Calu3 (cell line): ENCODE measurements at regions not wholly inside any gene's neighbourhood (a gene's known extent, or its start where the extent isn't known, plus 50 kb on each side); places are given as distances from the start of the nearest gene placed in this dataset.
"Not testable (repeated sequence)": the region's sequence is repeated elsewhere in the genome, so short reads cannot be mapped to it uniquely, and the experiment has no call there.

ENCODE experiments used
- BruUV-seq: library from RNA; stranded (reverse); fragments of 400-500 nt; replicated peaks from 2 replicates; lab custom pipeline; 2021; lab: Mats Ljungman, UMichigan
- CTCF ChIA-PET: fragments of 300-600 bp; sonication (Branson Sonifier 250); formaldehyde crosslinking; loops from one replicate; lab custom pipeline; 2022; ENCODE audit warnings: antibody characterized with exemption; lab: Charles Lee
- DNase-seq: peaks from one replicate; pipeline ENCODE4 v3.0.0; 2022
- H3K27ac Mint-ChIP-seq: one replicate; pipeline ENCODE4 v1.8.0; 2022; ENCODE audit warnings: mixed read lengths; ENCODE audit not compliant: unreplicated experiment
- H3K27me3 Mint-ChIP-seq: one replicate; pipeline ENCODE4 v1.8.0; 2022; ENCODE audit warnings: mixed read lengths; ENCODE audit not compliant: unreplicated experiment
- H3K36me3 Mint-ChIP-seq: one replicate; pipeline ENCODE4 v1.8.0; 2022; ENCODE audit warnings: mild to moderate bottlenecking, moderate library complexity, mixed read lengths; ENCODE audit not compliant: insufficient read depth, unreplicated experiment
- H3K4me1 Mint-ChIP-seq: one replicate; pipeline ENCODE4 v1.8.0; 2022; ENCODE audit warnings: mild to moderate bottlenecking, low read depth, mixed read lengths; ENCODE audit not compliant: unreplicated experiment
- H3K4me3 Mint-ChIP-seq: one replicate; pipeline ENCODE4 v1.8.0; 2022; ENCODE audit warnings: mild to moderate bottlenecking, low read depth, moderate library complexity, mixed read lengths; ENCODE audit not compliant: unreplicated experiment
- H3K9me3 Mint-ChIP-seq: one replicate; pipeline ENCODE4 v1.8.0; 2022; ENCODE audit warnings: low read depth, mixed read lengths; ENCODE audit not compliant: unreplicated experiment
- intact Hi-C: fragments of 100-400 bp; cut with micrococcal nuclease; formaldehyde crosslinking; loops from one replicate; pipeline ENCODE4 v1.10.0; 2022; ENCODE audit not compliant: unreplicated experiment
- TF ChIP-seq, protein P1 (sequence below): fragments of 200-600 bp; IDR thresholded peaks from one replicate; pipeline ENCODE4 v1.8.0; 2022; ENCODE audit warnings: antibody characterized with exemption; ENCODE audit not compliant: unreplicated experiment

DNA sequence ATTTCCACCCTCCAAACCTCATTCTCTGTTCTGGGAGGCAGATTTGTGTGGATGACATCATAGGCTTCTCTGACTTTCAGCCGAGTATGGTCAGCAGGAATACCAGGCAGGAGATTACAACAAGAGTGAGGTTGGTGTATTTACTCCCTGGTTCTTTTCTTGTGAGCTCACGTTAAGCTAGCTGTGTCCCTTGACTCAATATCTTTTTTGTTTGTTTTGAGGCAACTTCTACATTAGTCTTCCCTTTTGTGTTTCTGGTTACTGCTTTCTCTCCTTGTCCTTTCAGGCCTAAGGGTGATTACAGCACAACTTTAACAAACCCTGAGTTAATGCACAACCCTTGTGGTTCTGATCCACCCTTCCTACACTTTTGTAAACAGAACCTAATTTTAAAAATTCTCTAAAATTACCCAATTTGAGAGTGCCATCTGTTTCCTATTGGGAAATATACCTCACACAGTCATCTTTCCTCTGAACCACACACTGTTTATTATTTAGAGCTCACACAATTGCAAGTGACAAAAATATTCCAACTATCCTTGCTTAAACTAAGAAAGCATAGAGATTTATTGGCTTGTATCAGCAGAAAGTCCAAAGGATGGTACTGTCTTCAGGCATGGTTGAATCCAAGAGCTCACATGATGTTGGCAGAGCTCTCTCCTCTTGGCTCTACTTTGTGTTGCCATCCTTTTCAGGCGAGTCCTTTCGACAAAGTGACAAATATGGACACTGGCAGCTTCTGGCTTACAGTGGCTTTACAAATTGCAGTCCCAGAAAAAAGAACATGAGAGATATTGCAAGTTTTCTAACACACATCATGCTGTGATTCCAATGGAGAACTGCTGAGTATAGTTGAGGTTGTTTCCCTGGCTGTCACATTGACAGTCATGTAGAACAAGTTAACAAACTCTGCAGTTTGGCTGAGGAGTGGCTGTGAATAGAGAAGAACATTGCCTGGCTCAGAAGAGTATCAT lies 150.5 kb upstream of the DDIT4L start:
- H3K27ac Mint-ChIP-seq, result no peak overlapping the region
- no peak for DNase-seq
- no peaks in the 10 kb centered on the region for H3K36me3 Mint-ChIP-seq
- no peaks in the 10 kb centered on the region for H3K4me1 Mint-ChIP-seq
- H3K9me3 Mint-ChIP-seq, result no peaks in the 10 kb centered on the region
- no peaks in the 10 kb centered on the region for H3K27me3 Mint-ChIP-seq
- intact Hi-C loops, result no loop called here
- TF ChIP-seq, protein P1, sequence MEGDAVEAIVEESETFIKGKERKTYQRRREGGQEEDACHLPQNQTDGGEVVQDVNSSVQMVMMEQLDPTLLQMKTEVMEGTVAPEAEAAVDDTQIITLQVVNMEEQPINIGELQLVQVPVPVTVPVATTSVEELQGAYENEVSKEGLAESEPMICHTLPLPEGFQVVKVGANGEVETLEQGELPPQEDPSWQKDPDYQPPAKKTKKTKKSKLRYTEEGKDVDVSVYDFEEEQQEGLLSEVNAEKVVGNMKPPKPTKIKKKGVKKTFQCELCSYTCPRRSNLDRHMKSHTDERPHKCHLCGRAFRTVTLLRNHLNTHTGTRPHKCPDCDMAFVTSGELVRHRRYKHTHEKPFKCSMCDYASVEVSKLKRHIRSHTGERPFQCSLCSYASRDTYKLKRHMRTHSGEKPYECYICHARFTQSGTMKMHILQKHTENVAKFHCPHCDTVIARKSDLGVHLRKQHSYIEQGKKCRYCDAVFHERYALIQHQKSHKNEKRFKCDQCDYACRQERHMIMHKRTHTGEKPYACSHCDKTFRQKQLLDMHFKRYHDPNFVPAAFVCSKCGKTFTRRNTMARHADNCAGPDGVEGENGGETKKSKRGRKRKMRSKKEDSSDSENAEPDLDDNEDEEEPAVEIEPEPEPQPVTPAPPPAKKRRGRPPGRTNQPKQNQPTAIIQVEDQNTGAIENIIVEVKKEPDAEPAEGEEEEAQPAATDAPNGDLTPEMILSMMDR, result no peak
- H3K4me3 Mint-ChIP-seq, result no peak overlapping the region
- CTCF ChIA-PET, result no interaction called here
- no TSS peak for BruUV-seq

DNA sequence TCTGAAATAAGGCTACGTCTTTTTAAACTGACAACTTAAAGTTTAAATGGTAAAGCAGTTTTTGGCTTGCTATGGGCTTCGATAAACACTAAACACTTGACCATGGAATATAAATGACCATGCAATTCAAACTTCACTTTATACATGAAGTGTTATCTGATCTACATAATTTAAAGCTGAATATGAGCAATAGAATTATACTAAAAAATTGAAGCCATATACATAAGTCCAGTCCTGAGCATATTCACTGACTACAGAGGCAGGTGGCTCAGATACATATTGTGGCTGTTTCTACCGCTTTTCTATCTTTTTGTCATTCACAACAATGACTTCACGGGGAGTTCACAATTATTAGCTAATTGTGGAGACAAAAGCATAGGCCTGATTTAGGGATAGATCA lies 149.6 kb upstream of the DDIT4L start:
- CTCF ChIA-PET, result no interaction called here
- Mint-ChIP-seq H3K4me3 (no peak overlapping the region), H3K27me3 (no peaks in the 10 kb centered on the region), H3K9me3 (no peaks in the 10 kb centered on the region), H3K36me3 (no peaks in the 10 kb centered on the region), H3K4me1 (no peaks in the 10 kb centered on the region), H3K27ac (no peak overlapping the region)
- no peak for DNase-seq
- TF ChIP-seq, protein P1, result no peak
- BruUV-seq, result no TSS peak
- intact Hi-C loops, result no loop called here

DNA sequence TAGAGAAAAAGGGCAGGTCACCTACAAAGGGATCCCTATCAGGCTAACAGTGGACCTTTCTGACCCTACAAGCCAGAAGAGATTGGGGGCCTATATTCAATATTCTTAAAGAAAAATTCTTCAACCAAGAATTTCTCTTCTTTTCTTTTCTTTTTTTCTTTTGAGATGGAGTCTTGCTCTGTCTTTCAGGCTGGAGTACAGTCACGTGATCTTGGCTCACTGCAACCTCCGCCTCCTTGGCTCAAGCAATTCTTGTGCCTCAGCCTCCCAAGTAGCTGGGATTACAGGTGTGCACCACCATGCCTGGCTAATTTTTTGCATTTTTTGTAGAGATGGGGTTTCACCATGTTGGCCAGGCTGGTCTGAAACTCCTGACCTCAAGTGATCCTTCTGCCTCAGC lies 143.2 kb upstream of the DDIT4L start:
- H3K27ac Mint-ChIP-seq, H3K36me3 Mint-ChIP-seq, CTCF ChIA-PET, BruUV-seq, DNase-seq, H3K4me3 Mint-ChIP-seq, H3K27me3 Mint-ChIP-seq, H3K4me1 Mint-ChIP-seq, H3K9me3 Mint-ChIP-seq, intact Hi-C loops: not testable (repeated sequence)

DNA sequence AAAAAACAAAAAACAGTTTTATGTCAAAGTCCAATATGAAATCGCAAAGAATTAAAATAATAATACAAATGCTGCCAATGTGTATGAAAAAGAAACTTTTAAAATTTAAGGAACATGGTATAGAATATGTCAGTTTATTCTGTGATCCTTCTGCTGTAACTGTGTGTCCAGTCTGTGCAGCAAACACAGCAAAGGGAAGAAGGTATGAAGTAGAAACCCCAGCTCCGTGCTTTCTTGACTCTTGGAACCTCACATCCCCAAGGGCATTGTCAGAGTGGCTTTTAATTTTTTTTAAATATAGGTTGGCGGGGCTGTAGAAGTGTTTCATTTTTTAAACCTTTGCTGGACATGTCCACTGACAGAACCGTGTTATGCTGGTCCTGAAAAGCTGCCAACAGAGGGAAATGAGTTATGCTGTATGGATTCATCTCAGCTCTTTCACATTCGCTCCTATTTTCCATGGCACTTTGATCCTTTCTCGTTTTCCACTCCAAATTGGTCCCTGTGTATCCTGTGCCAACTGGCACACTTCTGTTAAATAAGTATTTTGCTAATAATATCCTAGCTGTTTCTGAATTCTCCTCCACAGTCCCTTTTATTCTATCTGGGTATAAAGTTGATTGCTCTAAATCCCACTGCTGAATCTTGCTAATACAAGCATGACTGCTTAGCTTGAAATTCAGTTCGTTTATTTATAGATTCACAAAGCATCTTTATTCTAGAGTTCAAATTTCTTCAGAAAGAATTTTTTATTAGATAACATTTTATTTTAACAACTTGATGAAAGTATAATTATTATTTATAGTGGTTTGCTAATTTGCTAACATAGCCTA lies 127.0 kb upstream of the DDIT4L start:
- H3K36me3 Mint-ChIP-seq, result no peaks in the 10 kb centered on the region
- H3K4me1 Mint-ChIP-seq, result no peaks in the 10 kb centered on the region
- H3K9me3 Mint-ChIP-seq, result peaks cover 2% of the 10 kb centered on the region
- no peak overlapping the region for H3K4me3 Mint-ChIP-seq
- intact Hi-C loops, result no loop called here
- no peak for DNase-seq
- H3K27ac Mint-ChIP-seq, result no peak overlapping the region
- H3K27me3 Mint-ChIP-seq, result no peaks in the 10 kb centered on the region
- CTCF ChIA-PET, result no interaction called here
- TF ChIP-seq, protein P1, result no peak
- BruUV-seq, result no TSS peak
